Activated CD4-positive, alpha-beta T cell treated with anti-CD3 and anti-CD28 coated beads for 36 hours (primary cell): ENCODE measurements at regions not wholly inside any gene's neighbourhood (a gene's known extent, or its start where the extent isn't known, plus 50 kb on each side); places are given as distances from the start of the nearest gene placed in this dataset.

ENCODE experiments used
- ATAC-seq: fragments of 200-7000 bp; cut with Tn5 transposase; one replicate; pipeline ENCODE4 v1.10.0; 2021; ENCODE audit warnings: mild to moderate bottlenecking, moderate library complexity
- CTCF ChIA-PET: fragments of 350-600 bp; sonication (Branson Sonifier 250); formaldehyde crosslinking; loops from one replicate; lab custom pipeline; 2021; ENCODE audit warnings: antibody characterized with exemption; lab: Charles Lee
- POLR2A ChIA-PET: fragments of 350-600 bp; sonication (Branson Sonifier 250); formaldehyde crosslinking; loops from one replicate; lab custom pipeline; 2021; ENCODE audit warnings: antibody characterized with exemption, inconsistent platforms; lab: Charles Lee
- DNase-seq: peaks from one replicate; pipeline ENCODE4 v3.0.0-alpha.2; 2020
- H3K27ac Mint-ChIP-seq: one replicate; pipeline ENCODE4 v1.8.0; 2021; ENCODE audit warnings: mixed read lengths
- H3K27me3 Mint-ChIP-seq: one replicate; pipeline ENCODE4 v1.8.0; 2021; ENCODE audit warnings: mixed read lengths
- H3K36me3 Mint-ChIP-seq: one replicate; pipeline ENCODE4 v1.8.0; 2021; ENCODE audit warnings: low read depth, mixed read lengths
- H3K4me1 Mint-ChIP-seq: one replicate; pipeline ENCODE4 v1.8.0; 2021; ENCODE audit warnings: mixed read lengths
- H3K4me3 Mint-ChIP-seq: one replicate; pipeline ENCODE4 v1.8.0; 2021; ENCODE audit warnings: mild to moderate bottlenecking, moderate library complexity, mixed read lengths
- H3K9me3 Mint-ChIP-seq: one replicate; pipeline ENCODE4 v1.8.0; 2021; ENCODE audit warnings: low read depth, mixed read lengths
- intact Hi-C, 2 experiments: fragments of 100-400 bp; cut with DNase I in 1 of 2; cut with micrococcal nuclease in 1 of 2; formaldehyde crosslinking; loops; one replicate each; pipeline versions ENCODE4 v1.14.2 to v1.15.1; 2022 to 2024; cut with DNase I, micrococcal nuclease

DNA sequence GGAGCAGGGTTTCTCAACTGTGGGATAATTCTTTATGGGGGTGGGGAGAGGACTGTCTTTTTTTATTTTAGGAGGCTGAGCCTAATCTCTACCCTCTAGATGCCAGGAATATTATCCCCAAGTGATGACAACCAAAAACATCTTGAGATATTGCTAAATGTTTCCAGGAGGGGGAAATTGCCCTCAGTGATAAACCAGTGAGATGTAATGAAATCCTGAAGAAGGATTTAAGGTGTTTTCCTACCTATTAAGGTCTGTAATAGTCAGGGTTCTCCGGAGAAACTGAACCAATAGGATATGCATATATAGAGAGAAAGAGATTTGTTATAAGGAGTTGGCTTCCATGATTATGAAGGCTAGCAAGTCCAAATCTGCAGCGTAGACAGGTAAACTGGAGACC lies 208.3 kb upstream of the MIR17HG start:
- ATAC-seq = no peak
- ChIA-PET CTCF (no interaction called here), POLR2A (no interaction called here)
- no peak for DNase-seq
- Mint-ChIP-seq H3K4me3 (no peak overlapping the region), H3K9me3 (no peaks in the 10 kb centered on the region), H3K27ac (no peak overlapping the region), H3K4me1 (no peaks in the 10 kb centered on the region), H3K36me3 (no peaks in the 10 kb centered on the region), H3K27me3 (peaks cover 4% of the 10 kb centered on the region)
- intact Hi-C loops = loop anchor here in 1 of 2 experiments (10.0 kb wide), 1 partner anchor 266 kb away; no protein-coding TSS in a partner anchor

DNA sequence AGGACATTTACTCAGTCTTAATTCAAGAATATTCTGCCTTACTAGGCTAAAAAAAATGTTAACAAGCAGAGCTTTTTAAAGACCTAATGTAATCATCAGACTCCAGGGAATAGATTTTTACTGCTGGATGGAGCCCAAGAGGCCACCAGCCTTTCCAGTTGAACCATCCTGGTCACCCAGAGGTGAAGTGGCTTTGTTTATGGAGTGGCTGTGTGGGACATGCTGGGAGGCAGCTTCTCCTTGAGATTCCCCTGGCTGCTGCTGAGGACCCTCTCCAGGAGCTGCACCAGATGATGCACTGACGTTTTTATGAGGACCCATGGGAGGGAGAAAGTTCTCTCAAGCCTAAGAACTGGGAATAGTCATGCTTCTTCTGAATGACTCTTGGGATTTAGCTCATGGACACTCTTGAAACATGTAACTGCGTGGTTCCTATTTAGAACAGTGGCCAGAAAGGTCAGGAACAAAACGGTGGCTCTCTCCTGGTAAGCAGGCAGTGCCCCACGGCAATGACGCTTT lies 205.9 kb upstream of the MIR17HG start:
- no peak for ATAC-seq
- CTCF ChIA-PET = interaction anchor here (0.6 to 0.9 kb wide), 2 partner anchors 13 to 106 kb away, joined by 3 read pairs; no protein-coding TSS in a partner anchor
- H3K36me3 Mint-ChIP-seq = no peaks in the 10 kb centered on the region
- H3K27me3 Mint-ChIP-seq = peaks cover 6% of the 10 kb centered on the region
- no peak overlapping the region for H3K4me3 Mint-ChIP-seq
- no peaks in the 10 kb centered on the region for H3K4me1 Mint-ChIP-seq
- no peaks in the 10 kb centered on the region for H3K9me3 Mint-ChIP-seq
- intact Hi-C loops = no loop called here
- POLR2A ChIA-PET = no interaction called here
- H3K27ac Mint-ChIP-seq = no peak overlapping the region
- DNase-seq = no peak

DNA sequence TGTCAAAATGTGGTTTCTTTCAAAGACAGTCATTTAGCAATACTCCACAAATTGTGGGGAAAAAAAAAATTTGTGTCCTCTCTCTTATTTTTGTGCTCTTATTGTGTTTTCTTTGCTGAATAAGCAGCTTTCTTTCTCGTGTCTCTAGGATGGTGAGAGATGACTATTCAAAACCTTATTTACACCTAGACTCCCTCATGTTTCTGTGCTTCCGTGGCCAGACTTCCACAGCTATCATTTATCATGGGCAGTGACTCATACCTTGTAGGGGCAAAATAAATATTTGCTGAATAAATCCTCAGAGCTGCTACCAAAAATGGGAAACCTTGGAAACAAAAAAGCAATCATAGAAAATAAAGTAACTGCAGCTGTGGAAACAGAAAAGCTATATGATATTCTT lies 204.9 kb upstream of the MIR17HG start:
- no peak for ATAC-seq
- intact Hi-C loops = no loop called here
- H3K27ac Mint-ChIP-seq = no peak overlapping the region
- peaks cover 7% of the 10 kb centered on the region for H3K27me3 Mint-ChIP-seq
- H3K9me3 Mint-ChIP-seq = no peaks in the 10 kb centered on the region
- no peaks in the 10 kb centered on the region for H3K4me1 Mint-ChIP-seq
- CTCF ChIA-PET = no interaction called here
- DNase-seq = no peak
- POLR2A ChIA-PET = no interaction called here
- no peaks in the 10 kb centered on the region for H3K36me3 Mint-ChIP-seq
- H3K4me3 Mint-ChIP-seq = no peak overlapping the region

DNA sequence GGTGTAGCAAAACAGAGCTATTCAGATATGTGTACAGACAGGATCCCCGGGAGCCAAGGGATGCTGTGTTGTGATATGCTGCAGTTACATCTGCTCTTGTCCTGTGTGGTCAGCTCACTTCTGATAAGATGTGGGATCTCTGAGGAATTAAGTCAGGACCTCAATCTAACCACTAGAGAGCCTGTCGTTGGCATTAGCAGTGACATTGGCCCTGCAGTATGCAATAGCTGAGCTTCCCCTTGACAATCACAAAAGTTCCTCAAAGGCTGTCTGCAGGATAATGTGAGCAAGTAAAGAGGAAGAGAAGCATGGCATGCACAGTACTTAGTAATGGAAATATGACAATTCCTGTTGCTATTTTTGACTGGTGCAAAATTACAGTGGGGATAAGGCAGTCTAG lies 203.4 kb upstream of the MIR17HG start:
- POLR2A ChIA-PET = no interaction called here
- no peak for ATAC-seq
- intact Hi-C loops = no loop called here
- H3K4me3 Mint-ChIP-seq = no peak overlapping the region
- H3K36me3 Mint-ChIP-seq = no peaks in the 10 kb centered on the region
- H3K4me1 Mint-ChIP-seq = no peaks in the 10 kb centered on the region
- no peaks in the 10 kb centered on the region for H3K9me3 Mint-ChIP-seq
- H3K27me3 Mint-ChIP-seq = peaks cover 7% of the 10 kb centered on the region
- CTCF ChIA-PET = interaction anchor here (0.6 kb wide), 1 partner anchor 96 kb away, joined by 3 read pairs; no protein-coding TSS in a partner anchor
- DNase-seq = no peak
- H3K27ac Mint-ChIP-seq = no peak overlapping the region

DNA sequence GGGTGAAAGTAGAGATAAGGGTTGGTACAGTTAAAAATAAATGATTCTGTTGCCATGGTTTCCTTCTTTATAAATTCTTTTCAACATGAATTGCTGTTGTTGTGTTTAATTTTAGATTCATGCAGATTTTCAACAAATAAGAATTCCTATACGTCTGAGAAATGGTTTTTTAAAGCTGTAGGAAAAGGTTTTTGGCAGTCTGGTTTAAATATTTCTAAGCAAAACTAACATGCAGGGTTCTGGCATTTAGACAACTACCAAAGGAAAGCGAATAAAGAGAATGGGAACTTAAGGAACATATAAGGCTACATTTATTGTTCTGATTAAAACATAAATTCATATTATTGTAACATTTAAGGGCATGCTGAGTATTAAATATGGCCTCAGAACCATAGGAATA lies 203.0 kb upstream of the MIR17HG start:
- intact Hi-C loops = no loop called here
- Mint-ChIP-seq H3K4me3 (no peak overlapping the region), H3K27me3 (peaks cover 7% of the 10 kb centered on the region), H3K9me3 (no peaks in the 10 kb centered on the region), H3K4me1 (no peaks in the 10 kb centered on the region), H3K36me3 (no peaks in the 10 kb centered on the region), H3K27ac (no peak overlapping the region)
- ATAC-seq = no peak
- POLR2A ChIA-PET = no interaction called here
- CTCF ChIA-PET = no interaction called here
- no peak for DNase-seq

DNA sequence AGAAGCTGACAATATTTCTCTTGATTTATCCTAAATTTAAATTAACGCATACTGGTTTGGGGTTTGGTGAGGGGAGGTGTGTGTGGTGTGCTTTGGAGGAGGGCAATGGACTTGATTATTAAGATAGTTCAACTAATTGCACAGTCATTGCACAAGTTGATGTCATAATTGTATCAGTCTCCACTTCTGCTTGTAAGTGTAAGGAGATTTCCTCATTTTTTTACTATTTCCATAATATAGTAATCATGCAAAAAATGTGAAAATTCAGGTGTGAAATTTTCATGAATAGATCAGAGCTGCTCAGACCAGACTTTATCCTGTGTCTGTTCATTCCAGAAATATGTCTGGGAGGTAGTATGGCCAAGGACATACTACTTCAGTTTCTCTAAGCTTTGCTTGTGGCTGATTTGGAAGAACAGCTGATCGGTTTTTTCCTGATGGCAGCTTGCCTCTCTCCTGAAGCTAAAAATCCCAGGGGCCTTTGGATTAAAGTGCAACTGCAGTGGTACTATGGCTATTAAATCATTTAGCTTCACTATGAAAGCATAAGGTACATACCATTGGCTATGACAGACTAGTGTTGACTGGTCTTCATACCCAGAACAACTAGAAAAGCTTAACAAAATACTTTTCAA lies 201.8 kb upstream of the MIR17HG start:
- Mint-ChIP-seq H3K4me1 (no peaks in the 10 kb centered on the region), H3K9me3 (no peaks in the 10 kb centered on the region), H3K27ac (no peak overlapping the region), H3K4me3 (no peak overlapping the region), H3K27me3 (peaks cover 6% of the 10 kb centered on the region), H3K36me3 (no peaks in the 10 kb centered on the region)
- POLR2A ChIA-PET = no interaction called here
- no peak for DNase-seq
- CTCF ChIA-PET = interaction anchor here (1.1 kb wide), 1 partner anchor 221 kb away, joined by 3 read pairs; no protein-coding TSS in a partner anchor
- intact Hi-C loops = no loop called here
- no peak for ATAC-seq

DNA sequence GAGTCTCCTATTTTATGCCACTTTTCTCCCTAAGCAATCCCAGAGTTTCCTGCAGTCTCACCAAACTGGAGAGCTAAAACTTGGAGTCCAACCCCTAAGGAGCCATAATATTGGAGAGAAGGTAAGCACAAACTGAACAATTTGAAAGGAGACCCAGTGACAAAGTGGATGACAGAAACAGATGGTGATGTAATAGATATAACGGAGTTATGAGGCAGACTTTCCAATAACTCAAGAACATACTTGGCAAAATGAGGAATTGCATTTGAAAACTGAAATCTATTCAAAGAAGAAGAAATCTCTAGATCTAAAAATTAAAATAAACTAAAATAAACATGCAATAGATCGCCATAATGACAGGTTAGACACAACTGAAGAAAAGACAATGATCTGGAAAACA lies 200.9 kb upstream of the MIR17HG start:
- ChIA-PET POLR2A (no interaction called here), CTCF (interaction anchor here (0.6 kb wide), 1 partner anchor 1229 kb away, joined by 4 read pairs; no protein-coding TSS in a partner anchor)
- Mint-ChIP-seq H3K27me3 (peaks cover 5% of the 10 kb centered on the region), H3K4me1 (no peaks in the 10 kb centered on the region), H3K9me3 (no peaks in the 10 kb centered on the region), H3K4me3 (no peak overlapping the region), H3K27ac (no peak overlapping the region), H3K36me3 (no peaks in the 10 kb centered on the region)
- intact Hi-C loops = no loop called here
- ATAC-seq (no peak), DNase-seq (no peak)

DNA sequence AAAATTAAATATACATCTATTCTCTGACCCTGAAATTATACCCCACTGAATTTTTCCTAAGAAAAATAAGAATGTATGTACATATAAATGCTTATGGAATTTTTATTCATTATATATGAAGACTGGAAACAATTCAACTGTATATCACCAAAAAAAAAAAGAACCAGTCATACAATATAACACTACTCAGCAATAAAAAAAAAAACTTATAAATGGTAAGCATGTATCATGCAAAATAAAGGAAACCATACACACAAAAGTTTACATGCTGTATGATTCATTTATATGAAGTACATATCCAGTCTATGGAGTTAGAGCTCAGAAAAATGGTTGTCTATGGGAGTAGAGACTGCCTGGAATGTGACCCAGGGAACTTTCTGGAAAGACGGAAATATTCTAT lies 199.4 kb upstream of the MIR17HG start:
- H3K4me1 Mint-ChIP-seq = no peaks in the 10 kb centered on the region

DNA sequence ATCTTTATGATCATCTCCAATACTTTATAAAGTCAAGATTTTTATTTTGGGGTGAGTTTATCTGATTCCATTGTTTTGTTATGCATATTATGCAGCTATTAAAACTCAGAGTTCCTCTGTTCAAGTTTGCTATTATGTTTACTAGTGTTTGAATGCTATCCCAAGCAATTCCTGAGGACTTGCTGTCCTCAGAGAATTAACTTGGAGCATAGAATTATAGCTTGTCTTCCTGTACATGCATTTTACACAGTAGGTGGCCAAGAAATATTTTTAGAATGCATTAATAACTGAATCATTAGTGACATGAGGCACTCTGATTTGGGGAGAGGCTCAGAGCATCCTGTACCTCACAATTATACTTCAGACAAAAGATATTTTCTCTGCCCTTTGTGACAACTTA lies 195.6 kb upstream of the MIR17HG start:
- Mint-ChIP-seq H3K36me3 (no peaks in the 10 kb centered on the region), H3K27me3 (peaks cover 3% of the 10 kb centered on the region), H3K9me3 (no peaks in the 10 kb centered on the region), H3K27ac (no peak overlapping the region), H3K4me3 (no peak overlapping the region), H3K4me1 (no peaks in the 10 kb centered on the region)
- intact Hi-C loops = no loop called here
- ChIA-PET POLR2A (no interaction called here), CTCF (no interaction called here)
- ATAC-seq = no peak
- no peak for DNase-seq

More for the DNA sequence above, 199.4 kb upstream of the MIR17HG start:
- ATAC-seq (no peak), DNase-seq (no peak)
- CTCF ChIA-PET = no interaction called here
- Mint-ChIP-seq H3K27me3 (peaks cover 3% of the 10 kb centered on the region), H3K9me3 (no peaks in the 10 kb centered on the region), H3K36me3 (no peaks in the 10 kb centered on the region), H3K4me3 (no peak overlapping the region), H3K27ac (no peak overlapping the region)
- POLR2A ChIA-PET = no interaction called here
- intact Hi-C loops = no loop called here

DNA sequence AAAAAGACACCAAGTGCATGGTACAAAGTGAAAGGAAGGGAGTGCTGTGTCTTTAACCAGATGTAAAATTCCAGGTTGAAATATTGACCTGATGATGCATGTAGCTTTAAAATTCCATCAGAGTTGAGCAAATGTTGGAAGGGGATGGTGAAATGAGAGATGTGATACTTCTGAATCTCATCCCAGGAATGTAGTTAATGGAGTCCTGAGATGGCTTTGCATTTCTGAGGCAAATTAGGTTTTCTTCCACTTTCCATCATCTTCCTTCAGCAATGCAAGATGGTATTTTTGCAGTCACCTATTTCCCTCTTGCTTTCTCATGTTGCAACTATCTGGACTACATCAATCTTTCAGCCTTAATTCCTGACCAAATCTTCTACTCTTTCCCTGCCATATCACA lies 194.1 kb upstream of the MIR17HG start:
- Mint-ChIP-seq H3K4me1 (no peaks in the 10 kb centered on the region), H3K9me3 (no peaks in the 10 kb centered on the region), H3K36me3 (no peaks in the 10 kb centered on the region), H3K27me3 (peaks cover 5% of the 10 kb centered on the region), H3K27ac (no peak overlapping the region), H3K4me3 (no peak overlapping the region)
- POLR2A ChIA-PET = no interaction called here
- CTCF ChIA-PET = no interaction called here
- no peak for ATAC-seq
- no peak for DNase-seq
- intact Hi-C loops = no loop called here

DNA sequence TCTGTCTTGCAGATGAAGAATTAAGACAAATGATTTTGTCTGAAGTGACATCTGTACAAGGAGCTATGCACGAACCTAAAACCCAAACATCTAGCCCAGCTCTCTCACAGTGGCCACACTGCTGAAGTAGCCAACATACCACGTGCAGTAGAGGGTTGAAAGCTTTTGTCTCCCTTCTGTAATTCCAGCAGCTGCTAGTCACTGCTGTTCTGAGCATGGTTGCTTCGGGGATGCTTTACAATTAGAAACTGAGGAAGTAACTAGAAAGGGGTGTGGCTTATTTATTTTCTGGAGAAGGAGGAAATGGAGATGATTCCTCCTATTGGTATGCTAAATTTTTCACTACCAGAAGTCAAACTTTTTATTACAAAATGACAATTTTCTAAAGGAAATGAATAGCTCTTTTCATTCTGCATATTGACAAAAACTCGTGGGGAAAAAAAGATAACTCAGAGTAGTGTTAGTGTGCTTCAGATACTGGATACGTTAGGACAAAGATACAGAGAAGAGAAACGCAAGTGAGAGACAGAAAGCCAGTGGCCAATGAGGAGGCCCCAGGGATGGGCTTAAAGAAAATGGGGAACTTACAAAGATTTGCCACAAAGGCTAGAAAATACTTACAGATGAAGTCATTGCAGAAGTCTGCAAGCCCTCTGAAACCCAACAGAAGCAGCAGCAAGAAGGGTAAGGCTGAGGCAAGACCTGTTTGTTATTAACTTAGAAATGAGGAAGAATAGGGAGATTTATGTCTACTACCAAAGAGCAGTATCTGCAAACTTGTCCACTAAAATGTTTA lies 192.7 kb upstream of the MIR17HG start:
- H3K4me3 Mint-ChIP-seq = no peak overlapping the region
- no peaks in the 10 kb centered on the region for H3K9me3 Mint-ChIP-seq
- ATAC-seq (no peak), DNase-seq (no peak)
- intact Hi-C loops = no loop called here
- H3K27me3 Mint-ChIP-seq = peaks cover 16% of the 10 kb centered on the region
- H3K27ac Mint-ChIP-seq = no peak overlapping the region
- H3K4me1 Mint-ChIP-seq = no peaks in the 10 kb centered on the region
- no peaks in the 10 kb centered on the region for H3K36me3 Mint-ChIP-seq
- CTCF ChIA-PET = interaction anchor here (0.6 kb wide), 1 partner anchor 13 kb away, joined by 3 read pairs; no protein-coding TSS in a partner anchor
- POLR2A ChIA-PET = no interaction called here
